Cardiac muscle cell (in vitro differentiated cells and primary cell): ENCODE measurements at regions not wholly inside any gene's neighbourhood (a gene's known extent, or its start where the extent isn't known, plus 50 kb on each side); places are given as distances from the start of the nearest gene placed in this dataset.
A peak's percentile ranks its signal among the peaks of the same experiment; 100 is the strongest.

Experiments used
- DNase-seq, 2 donors: peaks; one replicate each; pipeline versions ENCODE4 v3.0.0 to v3.0.0-alpha.2; 2010 to 2017; ENCODE audit warnings: low read depth in 1 of 2, low spot score in 1 of 2
- H3K27ac ChIP-seq: fragments of 200-600 bp; sonication (generic); 2 replicates; pipeline ENCODE4 v1.5.1; 2016
- H3K27me3 ChIP-seq: fragments of 200-600 bp; sonication (generic); 2 replicates; pipeline ENCODE4 v1.6.0; 2016; ENCODE audit warnings: control low read depth
- H3K36me3 ChIP-seq: fragments of 200-600 bp; sonication (generic); 2 replicates; pipeline ENCODE4 v1.5.1; 2016; ENCODE audit warnings: control low read depth
- H3K4me1 ChIP-seq: fragments of 200-600 bp; sonication (generic); 2 replicates; pipeline ENCODE4 v1.8.1; 2017; ENCODE audit warnings: low read depth, mild to moderate bottlenecking, mixed run types
- H3K4me3 ChIP-seq: fragments of 200-600 bp; sonication (generic); 2 replicates; pipeline ENCODE4 v1.5.1; 2016; ENCODE audit warnings: mild to moderate bottlenecking
- H3K9me3 ChIP-seq: fragments of 200-600 bp; sonication (generic); 2 replicates; pipeline ENCODE4 v1.5.1; 2017; ENCODE audit warnings: low read depth, mild to moderate bottlenecking, control low read depth
- TF ChIP-seq, protein P1 (sequence below): IDR thresholded peaks from 2 replicates; pipeline ENCODE4 v1.5.1; 2012; ENCODE audit warnings: low read depth, mild to moderate bottlenecking, low read length

- DNase-seq: no peak
- TF ChIP-seq, protein P1, sequence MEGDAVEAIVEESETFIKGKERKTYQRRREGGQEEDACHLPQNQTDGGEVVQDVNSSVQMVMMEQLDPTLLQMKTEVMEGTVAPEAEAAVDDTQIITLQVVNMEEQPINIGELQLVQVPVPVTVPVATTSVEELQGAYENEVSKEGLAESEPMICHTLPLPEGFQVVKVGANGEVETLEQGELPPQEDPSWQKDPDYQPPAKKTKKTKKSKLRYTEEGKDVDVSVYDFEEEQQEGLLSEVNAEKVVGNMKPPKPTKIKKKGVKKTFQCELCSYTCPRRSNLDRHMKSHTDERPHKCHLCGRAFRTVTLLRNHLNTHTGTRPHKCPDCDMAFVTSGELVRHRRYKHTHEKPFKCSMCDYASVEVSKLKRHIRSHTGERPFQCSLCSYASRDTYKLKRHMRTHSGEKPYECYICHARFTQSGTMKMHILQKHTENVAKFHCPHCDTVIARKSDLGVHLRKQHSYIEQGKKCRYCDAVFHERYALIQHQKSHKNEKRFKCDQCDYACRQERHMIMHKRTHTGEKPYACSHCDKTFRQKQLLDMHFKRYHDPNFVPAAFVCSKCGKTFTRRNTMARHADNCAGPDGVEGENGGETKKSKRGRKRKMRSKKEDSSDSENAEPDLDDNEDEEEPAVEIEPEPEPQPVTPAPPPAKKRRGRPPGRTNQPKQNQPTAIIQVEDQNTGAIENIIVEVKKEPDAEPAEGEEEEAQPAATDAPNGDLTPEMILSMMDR: no peak
- no peaks in the 10 kb centered on the region for H3K36me3 ChIP-seq
- H3K9me3 ChIP-seq: no peaks in the 10 kb centered on the region
- no peak overlapping the region for H3K4me3 ChIP-seq
- H3K27ac ChIP-seq: peak overlapping the region; percentile 39
- H3K27me3 ChIP-seq: no peaks in the 10 kb centered on the region
- peaks cover 16% of the 10 kb centered on the region for H3K4me1 ChIP-seq
Observed at GRCh38 chr5:89437450-89438435, 554.8 kb upstream of the MEF2C start.

DNA sequence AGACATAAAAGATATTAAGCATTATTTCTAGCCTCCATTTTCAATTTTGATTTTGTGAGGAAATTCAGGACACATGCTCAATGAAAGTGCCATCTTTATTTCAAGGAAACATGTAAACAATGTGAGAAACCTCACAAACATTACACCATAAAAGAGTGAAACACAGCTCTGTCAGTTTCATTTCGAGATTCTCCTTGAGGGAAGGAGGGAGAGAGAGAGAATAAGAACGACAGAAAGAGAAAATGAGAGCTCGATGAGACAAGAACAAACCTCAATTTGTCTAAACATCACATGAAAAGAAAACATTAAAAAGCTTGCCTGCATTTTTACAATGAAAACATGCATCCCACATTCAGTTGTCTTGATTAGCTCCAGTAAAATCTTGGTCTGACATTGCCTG, 553.5 kb upstream of the MEF2C start:
- Histone ChIP-seq H3K36me3 (no peaks in the 10 kb centered on the region), H3K9me3 (no peaks in the 10 kb centered on the region), H3K27ac (no peak overlapping the region), H3K27me3 (no peaks in the 10 kb centered on the region), H3K4me1 (peaks cover 16% of the 10 kb centered on the region), H3K4me3 (no peak overlapping the region)
- TF ChIP-seq, protein P1: no peak
- DNase-seq: no peak

- TF ChIP-seq, protein P1: no peak
- H3K36me3 ChIP-seq: no peaks in the 10 kb centered on the region
- no peak overlapping the region for H3K4me3 ChIP-seq
- H3K9me3 ChIP-seq: no peaks in the 10 kb centered on the region
- H3K27me3 ChIP-seq: no peaks in the 10 kb centered on the region
- H3K27ac ChIP-seq: no peak overlapping the region
- peaks cover 11% of the 10 kb centered on the region for H3K4me1 ChIP-seq
- no peak for DNase-seq
Observed at GRCh38 chr5:89435347-89435746, 552.4 kb upstream of the MEF2C start.

GRCh38 chr5:89428624-89429023, 545.6 kb upstream of the MEF2C start:
- Histone ChIP-seq H3K27me3 (no peaks in the 10 kb centered on the region), H3K4me1 (no peaks in the 10 kb centered on the region), H3K4me3 (no peak overlapping the region)

GRCh38 chr5:89425062-89425461, 542.1 kb upstream of the MEF2C start:
- DNase-seq: no peak
- Histone ChIP-seq H3K27me3 (no peaks in the 10 kb centered on the region), H3K27ac (no peak overlapping the region), H3K9me3 (no peaks in the 10 kb centered on the region), H3K4me1 (peaks cover 10% of the 10 kb centered on the region), H3K36me3 (no peaks in the 10 kb centered on the region), H3K4me3 (no peak overlapping the region)
- TF ChIP-seq, protein P1: no peak

More at GRCh38 chr5:89428624-89429023, 545.6 kb upstream of the MEF2C start:
- Histone ChIP-seq H3K27ac (no peak overlapping the region), H3K36me3 (no peaks in the 10 kb centered on the region), H3K9me3 (no peaks in the 10 kb centered on the region)
- no peak for DNase-seq
- TF ChIP-seq, protein P1: no peak
